GM21825 (cell line): ENCODE measurements at regions not wholly inside any gene's neighbourhood (a gene's known extent, or its start where the extent isn't known, plus 50 kb on each side); places are given as distances from the start of the nearest gene placed in this dataset.

ENCODE experiments used
- ATAC-seq: cut with Tn5 transposase; IDR thresholded peaks from one replicate; pipeline ENCODE4 v1.9.1; 2021; ENCODE audit warnings: mild to moderate bottlenecking, moderate library complexity; ENCODE audit not compliant: unreplicated experiment

GRCh38 chr16:62137996-62138395, 101.8 kb upstream of the CDH8 start:
- ATAC-seq = no peak

GRCh38 chr16:62135911-62136310, 99.7 kb upstream of the CDH8 start:
- ATAC-seq = no peak

GRCh38 chr16:62135446-62135845, 99.2 kb upstream of the CDH8 start:
- ATAC-seq = no peak

GRCh38 chr16:62130101-62130500, 93.9 kb upstream of the CDH8 start:
- no peak for ATAC-seq

GRCh38 chr16:62105244-62105643, 69.0 kb upstream of the CDH8 start:
- ATAC-seq = no peak

- no peak for ATAC-seq
These were observed 66.3 kb upstream of the CDH8 start for GRCh38 chr16:62102588-62102987.

GRCh38 chr16:62100651-62101050, 64.4 kb upstream of the CDH8 start:
- ATAC-seq = no peak

- no peak for ATAC-seq
These were observed 53.5 kb upstream of the CDH8 start for GRCh38 chr16:62089715-62090114.

- no peak for ATAC-seq
These were observed 52.6 kb upstream of the CDH8 start for GRCh38 chr16:62088731-62089410.
